H1 (cell line): ENCODE measurements at regions not wholly inside any gene's neighbourhood (a gene's known extent, or its start where the extent isn't known, plus 50 kb on each side); places are given as distances from the start of the nearest gene placed in this dataset.

Experiments used
- CTCF ChIA-PET: fragments of 300-600 bp; sonication (Branson Sonifier 250); formaldehyde crosslinking; loops from one replicate; lab custom pipeline; 2021; ENCODE audit not compliant: partially characterized antibody; lab: Charles Lee
- POLR2A ChIA-PET: fragments of 300-600 bp; sonication (Branson Sonifier 250); formaldehyde crosslinking; loops from one replicate; lab custom pipeline; 2021; ENCODE audit warnings: inconsistent platforms; ENCODE audit not compliant: partially characterized antibody; lab: Charles Lee
- DNase-seq, 2 experiments: peaks; one replicate each; pipeline versions ENCODE4 v3.0.0 to v3.0.0-alpha.2; 2010 to 2022; ENCODE audit warnings: low spot score in 2 of 2, low read depth in 1 of 2, mixed read lengths in 1 of 2
- FAIRE-seq: peaks from 2 replicates; lab custom pipeline; 2011; peaks lifted over from hg19 to GRCh38; lab: Jason Lieb, UNC
- H2AFZ ChIP-seq: 2 replicates; pipeline ENCODE4 v1.8.1; 2012; ENCODE audit warnings: low read length, inconsistent platforms
- H2AK5ac ChIP-seq: 2 replicates; pipeline ENCODE4 v1.6.1; 2013; ENCODE audit warnings: low read depth, low read length
- H2BK120ac ChIP-seq: replicated peaks from 2 replicates; pipeline ENCODE3; 2013; ENCODE audit warnings: low read depth, low read length, inconsistent platforms
- H2BK12ac ChIP-seq: 2 replicates; pipeline ENCODE4 v1.6.1; 2013; ENCODE audit warnings: low read depth, low read length
- H2BK15ac ChIP-seq: 2 replicates; pipeline ENCODE4 v1.6.1; 2013; ENCODE audit warnings: low read length
- H2BK20ac ChIP-seq: 2 replicates; pipeline ENCODE4 v1.6.1; 2013; ENCODE audit warnings: low read length
- H2BK5ac ChIP-seq: 2 replicates; pipeline ENCODE4 v1.6.1; 2013; ENCODE audit warnings: low read depth, low read length
- H3K14ac ChIP-seq: 2 replicates; pipeline ENCODE4 v1.6.1; 2013; ENCODE audit warnings: inconsistent platforms; ENCODE audit not compliant: insufficient read length
- H3K18ac ChIP-seq: 2 replicates; pipeline ENCODE4 v1.6.1; 2013; ENCODE audit warnings: low read length; ENCODE audit errors: extremely low read depth
- H3K23ac ChIP-seq: 2 replicates; pipeline ENCODE4 v1.6.1; 2013; ENCODE audit warnings: inconsistent platforms; ENCODE audit not compliant: insufficient read length
- H3K23me2 ChIP-seq: 2 replicates; pipeline ENCODE4 v1.6.1; 2013; ENCODE audit warnings: low read depth, low read length
- H3K27ac ChIP-seq: 2 replicates; pipeline ENCODE4 v1.6.1; 2011; ENCODE audit warnings: low read depth, low read length, inconsistent platforms
- H3K27me3 ChIP-seq, 4 experiments: replicated peaks in 1 of 4; 1 replicate in 1 of 4; 2 replicates in 3 of 4; pipeline versions ENCODE4 v1.6.1 to v1.8.1; 2011 to 2013; ENCODE audit warnings: low read length in 3 of 4, mild to moderate bottlenecking in 3 of 4, inconsistent platforms in 2 of 4, mixed read lengths in 2 of 4, moderate library complexity in 1 of 4; ENCODE audit not compliant: control insufficient read depth in 3 of 4, insufficient read depth in 3 of 4; ENCODE audit errors: extremely low read depth in 1 of 4
- H3K36me3 ChIP-seq, 4 experiments: 2 replicates each; pipeline versions ENCODE4 v1.6.1 to v1.8.1; 2011 to 2013; ENCODE audit warnings: mild to moderate bottlenecking in 4 of 4, low read length in 3 of 4, moderate library complexity in 2 of 4, control low read depth in 1 of 4, inconsistent platforms in 1 of 4; ENCODE audit not compliant: insufficient read depth in 4 of 4, control insufficient read depth in 2 of 4
- H3K4ac ChIP-seq: replicated peaks from 2 replicates; pipeline ENCODE3; 2013; ENCODE audit warnings: low read length, low read depth, mixed read lengths, inconsistent platforms; ENCODE audit not compliant: insufficient read length
- H3K4me1 ChIP-seq, 4 experiments: replicated peaks in 1 of 4; 1 replicate in 1 of 4; 2 replicates in 3 of 4; pipeline versions ENCODE4 v1.6.1 to v1.8.1; 2011 to 2013; ENCODE audit warnings: low read length in 3 of 4, inconsistent platforms in 2 of 4, mixed read lengths in 1 of 4; ENCODE audit not compliant: insufficient read depth in 4 of 4, control insufficient read depth in 3 of 4
- H3K4me2 ChIP-seq, 2 experiments: 2 replicates each; pipeline versions ENCODE4 v1.6.1 to v1.8.1; 2011 to 2013; ENCODE audit warnings: low read depth in 2 of 2, low read length in 2 of 2, control low read depth in 1 of 2, inconsistent platforms in 1 of 2, mild to moderate bottlenecking in 1 of 2; ENCODE audit not compliant: insufficient read depth in 1 of 2
- H3K4me3 ChIP-seq, 4 experiments: fragments of 200-600, 300-600 bp in 1 of 4; sonication (generic), shearing (Covaris generic), sonication (Bioruptor Twin) in 1 of 4; 2 replicates each; pipeline versions ENCODE4 v1.5.1 to v1.8.1; 2011 to 2016; ENCODE audit warnings: low read length in 4 of 4, low read depth in 3 of 4, control low read depth in 2 of 4, inconsistent platforms in 2 of 4, mild to moderate bottlenecking in 2 of 4, mixed read lengths in 1 of 4, moderate library complexity in 1 of 4; ENCODE audit not compliant: insufficient read depth in 2 of 4; ENCODE audit errors: extremely low read depth in 1 of 4
- H3K56ac ChIP-seq: replicated peaks from 2 replicates; pipeline ENCODE3; 2013; ENCODE audit warnings: low read depth, mild to moderate bottlenecking, mixed read lengths, low read length, inconsistent platforms; ENCODE audit not compliant: insufficient read length
- H3K79me1 ChIP-seq: 2 replicates; pipeline ENCODE4 v1.6.1; 2013; ENCODE audit warnings: low read depth, low read length, control low read depth
- H3K79me2 ChIP-seq, 2 experiments: 2 replicates each; pipeline versions ENCODE4 v1.6.1 to v1.8.1; 2012 to 2013; ENCODE audit warnings: low read length in 2 of 2, mild to moderate bottlenecking in 2 of 2, inconsistent platforms in 1 of 2; ENCODE audit not compliant: insufficient read depth in 2 of 2, control insufficient read depth in 1 of 2
- H3K9ac ChIP-seq, 4 experiments: replicated peaks in 1 of 4; 1 replicate in 1 of 4; 2 replicates in 3 of 4; pipeline versions ENCODE4 v1.6.1 to v1.8.1; 2011 to 2013; ENCODE audit warnings: low read depth in 3 of 4, low read length in 3 of 4, control low read depth in 2 of 4, mild to moderate bottlenecking in 2 of 4, moderate library complexity in 2 of 4, inconsistent platforms in 1 of 4; ENCODE audit errors: extremely low read depth in 1 of 4
- H3K9me3 ChIP-seq, 2 experiments: 2 replicates each; pipeline versions ENCODE4 v1.6.1 to v1.8.1; 2012 to 2013; ENCODE audit warnings: mild to moderate bottlenecking in 2 of 2, moderate library complexity in 2 of 2, control low read depth in 1 of 2, inconsistent platforms in 1 of 2, low read depth in 1 of 2, low read length in 1 of 2, mixed read lengths in 1 of 2; ENCODE audit not compliant: insufficient read depth in 2 of 2
- H4K20me1 ChIP-seq, 2 experiments: replicated peaks in 1 of 2; 2 replicates each; pipeline versions ENCODE3 to v1.8.1; 2011 to 2013; ENCODE audit warnings: inconsistent platforms in 2 of 2, low read length in 2 of 2, mild to moderate bottlenecking in 1 of 2; ENCODE audit not compliant: insufficient read depth in 2 of 2, control insufficient read depth in 1 of 2
- H4K5ac ChIP-seq: 2 replicates; pipeline ENCODE4 v1.6.1; 2013; ENCODE audit warnings: low read length, low read depth, mixed read lengths, inconsistent platforms; ENCODE audit not compliant: insufficient read length
- H4K8ac ChIP-seq: 2 replicates; pipeline ENCODE4 v1.8.0; 2013; ENCODE audit warnings: mild to moderate bottlenecking, moderate library complexity, low read length, inconsistent platforms; ENCODE audit not compliant: insufficient read depth; ENCODE audit errors: extremely low read depth
- H4K91ac ChIP-seq: replicated peaks from 2 replicates; pipeline ENCODE3; 2013; ENCODE audit warnings: low read length, mixed read lengths, inconsistent platforms; ENCODE audit not compliant: insufficient read length
- BACH1 ChIP-seq: IDR thresholded peaks from 2 replicates; pipeline ENCODE4 v1.6.1; 2012; ENCODE audit warnings: low read length, improper control_type of control experiment
- BCL11A ChIP-seq, 2 experiments: IDR thresholded peaks; one replicate each; pipeline ENCODE4 v1.6.1; 2011; ENCODE audit warnings: low read depth in 2 of 2, low read length in 2 of 2, mild to moderate bottlenecking in 2 of 2
- CEBPB ChIP-seq: IDR thresholded peaks from 2 replicates; pipeline ENCODE4 v1.6.1; 2012; ENCODE audit warnings: low read depth, low read length
- CTBP2 ChIP-seq: IDR thresholded peaks from 2 replicates; pipeline ENCODE4 v1.7.0; 2011; ENCODE audit warnings: borderline replicate concordance, mild to moderate bottlenecking, moderate library complexity, mixed read lengths, low read length; ENCODE audit not compliant: insufficient read depth, insufficient read length
- EP300 ChIP-seq, 2 experiments: IDR thresholded peaks; 1 replicate in 1 of 2; 2 replicates in 1 of 2; pipeline ENCODE4 v1.6.1; 2011 to 2012; ENCODE audit warnings: low read depth in 2 of 2, low read length in 2 of 2, mild to moderate bottlenecking in 2 of 2, borderline replicate concordance in 1 of 2, inconsistent platforms in 1 of 2, moderate library complexity in 1 of 2
- GABPA ChIP-seq: IDR thresholded peaks from 2 replicates; pipeline ENCODE4 v1.6.1; 2011; ENCODE audit warnings: mild to moderate bottlenecking, low read length, moderate library complexity, borderline replicate concordance; ENCODE audit not compliant: insufficient read depth
- GTF2F1 ChIP-seq: IDR thresholded peaks from 2 replicates; pipeline ENCODE4 v1.6.1; 2012; ENCODE audit warnings: low read depth, low read length, improper control_type of control experiment, borderline replicate concordance
- MAFK ChIP-seq: IDR thresholded peaks from 2 replicates; pipeline ENCODE4 v1.6.1; 2012; ENCODE audit warnings: low read depth, mild to moderate bottlenecking, improper control_type of control experiment, low read length
- NANOG ChIP-seq: IDR thresholded peaks from 2 replicates; pipeline ENCODE4 v1.6.1; 2011; ENCODE audit warnings: low read length, low read depth, mild to moderate bottlenecking, inconsistent platforms; ENCODE audit not compliant: insufficient read depth, poor library complexity, severe bottlenecking
- RXRA ChIP-seq: IDR thresholded peaks from 2 replicates; pipeline ENCODE4 v1.6.1; 2011; ENCODE audit warnings: low read depth, mild to moderate bottlenecking, low read length, moderate library complexity; ENCODE audit not compliant: insufficient read depth
- SIN3A ChIP-seq, 2 experiments: IDR thresholded peaks in 1 of 2; conservative IDR thresholded peaks in 1 of 2; 2 replicates each; pipeline ENCODE4 v1.6.1; 2011 to 2012; ENCODE audit warnings: low read length in 2 of 2, improper control_type of control experiment in 1 of 2, low read depth in 1 of 2, mild to moderate bottlenecking in 1 of 2
- SIRT6 ChIP-seq: IDR thresholded peaks from one replicate; pipeline ENCODE4 v1.7.1; 2012; ENCODE audit warnings: low read length, inconsistent platforms
- SP1 ChIP-seq: IDR thresholded peaks from 2 replicates; pipeline ENCODE4 v1.6.1; 2011; ENCODE audit warnings: low read depth, low read length
- SP4 ChIP-seq: IDR thresholded peaks from 2 replicates; pipeline ENCODE4 v1.6.1; 2012; ENCODE audit warnings: low read length, inconsistent platforms
- WGBS, 2 experiments: shearing (Covaris generic) in 1 of 2; methylation state at CpG; one replicate each; pipeline versions ENCODE4 v1.1.6 to v1.1.7; 2013 to 2015; ENCODE audit warnings: low lambda C conversion rate in 2 of 2, mixed read lengths in 2 of 2, inconsistent platforms in 1 of 2, low coverage in 1 of 2, missing lambda C conversion rate in 1 of 2; ENCODE audit not compliant: insufficient replicate concordance in 2 of 2, insufficient coverage in 1 of 2, insufficient read length in 1 of 2; ENCODE audit errors: extremely low coverage in 1 of 2, missing lambda C conversion rate in 1 of 2; 5-methylcytosine and 5-hydroxymethylcytosine counted together

DNA sequence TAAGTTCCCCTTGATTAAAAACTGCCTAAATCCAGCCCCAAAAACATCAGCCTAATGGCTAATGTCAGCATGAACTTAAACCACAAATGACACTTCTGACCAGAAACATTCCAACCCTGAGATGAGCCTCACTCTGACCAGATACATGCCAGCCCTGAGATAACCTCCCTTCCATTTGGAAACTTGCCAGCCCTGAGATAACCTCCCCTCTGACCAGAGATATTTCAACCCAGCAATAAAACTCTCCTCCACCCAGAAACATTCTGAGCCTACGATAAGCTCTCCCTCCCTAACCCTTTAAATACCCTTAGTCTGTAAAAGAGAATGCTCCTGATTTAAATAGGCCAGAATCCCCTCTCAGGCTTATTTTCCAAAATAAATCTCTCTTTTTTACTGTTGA lies 1035.7 kb upstream of the NUDT12 start:
- Histone ChIP-seq H3K79me2 (no peaks in the 10 kb centered on the region), H3K56ac (no peak overlapping the region), H3K4me2 (no peak overlapping the region), H2BK15ac (no peak overlapping the region), H2BK20ac (no peak overlapping the region), H2BK5ac (no peak overlapping the region), H3K23ac (no peak overlapping the region), H4K8ac (no peak overlapping the region), H3K79me1 (no peaks in the 10 kb centered on the region), H3K23me2 (no peaks in the 10 kb centered on the region), H3K36me3 (no peaks in the 10 kb centered on the region), H4K5ac (no peak overlapping the region), H4K91ac (no peak overlapping the region), H3K4ac (no peak overlapping the region), H3K9ac (no peak overlapping the region), H3K4me3 (no peak overlapping the region), H3K4me1 (no peaks in the 10 kb centered on the region), H3K27ac (no peak overlapping the region), H2BK12ac (no peak overlapping the region), H3K27me3 (no peaks in the 10 kb centered on the region), H4K20me1 (no peaks in the 10 kb centered on the region), H3K9me3 (peaks cover 9 to 16% of the 10 kb centered on the region in 2 experiments; a peak in 3 of 4 replicates), H3K18ac (no peak overlapping the region), H2BK120ac (no peak overlapping the region), H3K14ac (no peak overlapping the region), H2AK5ac (no peak overlapping the region), H2AFZ (no peak overlapping the region)
- POLR2A ChIA-PET, result no interaction called here
- WGBS, 2 experiments, result 5% methylated on average over 1 of the region's 1 CpG; no CpG with 5 or more reads in 1 of the 2 experiments
- DNase-seq (no peak), FAIRE-seq (no peak)
- CTCF ChIA-PET, result interaction anchor here (0.5 kb wide), 1 partner anchor 1200 kb away, joined by 5 read pairs; no protein-coding TSS in a partner anchor
- no peak for TF ChIP-seq SP4
- no peak for TF ChIP-seq CEBPB
- no peak for TF ChIP-seq RXRA
- no peak for TF ChIP-seq MAFK
- TF ChIP-seq CTBP2, result no peak
- no peak for TF ChIP-seq NANOG
- no peak for TF ChIP-seq GTF2F1
- TF ChIP-seq BCL11A (IDR thresholded peaks at IDR 0.05; ENCODE audit: low read depth in 2 of 2, low read length in 2 of 2), result no peak
- no peak for TF ChIP-seq SP1
- no peak for TF ChIP-seq SIN3A (conservative IDR thresholded peaks at IDR 0.05 in 1 of 2, IDR thresholded peaks at IDR 0.05 in 1 of 2; ENCODE audit: low read depth in 1 of 2, low read length in 2 of 2)
- no peak for TF ChIP-seq BACH1
- no peak for TF ChIP-seq EP300 (IDR thresholded peaks at IDR 0.05; ENCODE audit: borderline replicate concordance in 1 of 2, low read depth in 2 of 2, low read length in 2 of 2)
- TF ChIP-seq SIRT6, result no peak
- no peak for TF ChIP-seq GABPA
